ENCODE measurements at regions not wholly inside any gene's neighbourhood (a gene's known extent, or its start where the extent isn't known, plus 50 kb on each side); places are given as distances from the start of the nearest gene placed in this dataset.

- peak; percentile 33 for TF ChIP-seq CTCF (IDR thresholded peaks at IDR 0.05)
- TF ChIP-seq REST (IDR thresholded peaks at IDR 0.05; ENCODE audit: insufficient read depth in 1 of 2, low read depth in 2 of 2, low read length in 1 of 2) = no peak
- no peak for TF ChIP-seq TCF7L2 (IDR thresholded peaks at IDR 0.05; ENCODE audit: low read depth, low read length)
- no peak for TF ChIP-seq POLR2AphosphoS5 (IDR thresholded peaks at IDR 0.05; ENCODE audit: low read depth, low read length)
These were observed 107.7 kb upstream of the MPP7 start for GRCh38 chr10:28410420-28411135.

Data from Panc1 (cell line).